ENCODE measurements at regions not wholly inside any gene's neighbourhood (a gene's known extent, or its start where the extent isn't known, plus 50 kb on each side); places are given as distances from the start of the nearest gene placed in this dataset.
"Not testable (repeated sequence)": the region's sequence is repeated elsewhere in the genome, so short reads cannot be mapped to it uniquely, and the experiment has no call there.

GRCh38 chr18:64809801-64810200 is 660.9 kb upstream of the LINC00305 start:
- DNase-seq: no peak

- DNase-seq: no peak
Measured at GRCh38 chr18:64807560-64807959, 658.7 kb upstream of the LINC00305 start.

DNA sequence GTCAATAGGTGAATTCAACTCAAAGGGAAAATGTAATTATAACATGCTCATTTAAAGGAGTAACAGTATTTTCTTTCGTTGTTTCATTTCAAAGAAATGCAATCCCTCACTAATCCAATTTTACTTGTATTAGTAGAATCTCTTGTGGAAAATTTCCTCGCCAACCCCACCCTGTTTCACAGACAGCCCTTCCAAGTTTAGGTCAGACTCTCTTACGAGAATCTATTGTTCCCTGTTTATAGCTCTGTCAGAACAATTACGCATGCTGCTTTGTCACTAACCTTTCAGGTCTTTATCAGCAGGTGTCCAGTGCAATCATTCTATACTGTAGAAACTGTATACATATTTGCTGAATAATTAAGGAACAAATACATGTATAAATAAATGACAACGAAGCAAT is 657.8 kb upstream of the LINC00305 start:
- DNase-seq: no peak

DNA sequence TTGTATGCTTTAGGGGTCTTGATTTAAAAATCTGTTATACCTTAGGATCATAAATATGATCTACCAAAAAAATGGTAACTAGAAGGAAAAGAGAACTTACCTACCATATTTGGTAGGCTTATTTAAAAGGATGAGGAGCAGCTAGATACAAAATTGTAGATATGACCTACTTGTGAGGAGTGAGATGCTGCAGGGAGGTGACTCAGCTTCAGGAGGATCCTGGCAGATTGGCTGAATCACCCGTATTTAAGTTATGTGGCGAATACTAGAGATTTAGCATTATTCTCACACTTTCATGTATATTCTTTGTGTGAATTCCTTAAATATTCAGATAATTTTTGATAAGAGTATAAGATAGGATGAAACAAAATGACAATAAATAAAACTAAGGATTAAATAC is 657.3 kb upstream of the LINC00305 start:
- no peak for DNase-seq

- DNase-seq: no peak
Measured at GRCh38 chr18:64803471-64803870, 654.6 kb upstream of the LINC00305 start.

- DNase-seq: no peak
Measured at GRCh38 chr18:64800151-64800550, 651.3 kb upstream of the LINC00305 start.

DNA sequence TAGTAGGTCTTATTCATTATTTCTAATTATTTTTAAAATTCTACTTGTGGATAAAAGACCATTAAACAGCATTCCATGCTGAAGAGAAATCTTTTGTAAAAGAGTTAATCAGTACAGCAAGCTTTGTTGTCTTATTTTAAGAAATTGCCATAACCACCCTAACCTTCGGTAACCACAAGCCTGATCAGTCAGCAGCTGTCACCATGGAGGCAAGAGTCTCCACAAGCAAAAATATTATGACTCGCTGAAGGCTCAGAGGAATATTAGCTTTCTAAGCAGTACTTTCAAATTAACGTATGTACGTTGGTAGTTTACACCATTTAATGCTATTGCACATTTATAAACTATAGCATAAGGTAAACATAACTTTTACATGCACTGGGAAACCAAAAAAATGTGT is 650.5 kb upstream of the LINC00305 start:
- DNase-seq: no peak

- DNase-seq: no peak
Measured at GRCh38 chr18:64791236-64791635, 642.3 kb upstream of the LINC00305 start.

DNA sequence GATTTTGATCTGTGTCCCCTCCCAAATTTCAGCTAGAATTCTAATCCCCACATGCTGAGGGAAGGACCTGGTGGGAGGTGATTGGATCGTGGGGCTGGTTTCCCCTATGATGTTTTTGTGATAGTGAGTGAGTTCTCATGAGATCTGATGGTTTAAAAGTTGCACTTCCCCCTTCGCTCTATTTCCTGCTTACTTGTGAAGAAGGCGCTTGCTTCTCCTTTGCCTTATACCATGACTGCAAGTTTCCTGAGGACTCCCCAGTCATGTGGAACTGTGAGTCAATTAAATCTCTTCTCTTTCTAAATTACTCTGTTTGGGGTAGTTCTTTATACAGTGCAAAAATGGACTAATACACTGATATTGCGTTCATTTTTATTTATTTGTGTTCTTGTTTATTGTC is 636.8 kb upstream of the LINC00305 start:
- no peak for DNase-seq

DNA sequence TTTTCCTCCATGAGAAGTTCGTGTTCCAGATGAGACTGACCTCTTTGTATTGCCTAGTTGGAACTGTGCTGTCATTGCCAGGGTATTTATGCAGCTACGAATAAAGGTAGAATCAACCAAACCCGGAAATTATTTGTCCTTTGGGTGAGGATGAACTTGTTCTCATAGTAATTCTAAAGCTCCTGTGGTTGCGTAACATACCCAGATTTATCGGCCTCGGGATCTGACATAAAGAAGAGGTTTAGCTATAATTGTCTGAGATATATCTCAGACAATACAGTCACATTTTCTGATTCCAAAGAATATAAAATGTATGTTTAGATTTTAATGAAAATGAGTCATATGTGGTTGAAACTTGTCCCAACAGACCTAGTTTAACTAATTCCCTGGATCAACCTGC is 628.7 kb upstream of the LINC00305 start:
- DNase-seq: no peak

DNA sequence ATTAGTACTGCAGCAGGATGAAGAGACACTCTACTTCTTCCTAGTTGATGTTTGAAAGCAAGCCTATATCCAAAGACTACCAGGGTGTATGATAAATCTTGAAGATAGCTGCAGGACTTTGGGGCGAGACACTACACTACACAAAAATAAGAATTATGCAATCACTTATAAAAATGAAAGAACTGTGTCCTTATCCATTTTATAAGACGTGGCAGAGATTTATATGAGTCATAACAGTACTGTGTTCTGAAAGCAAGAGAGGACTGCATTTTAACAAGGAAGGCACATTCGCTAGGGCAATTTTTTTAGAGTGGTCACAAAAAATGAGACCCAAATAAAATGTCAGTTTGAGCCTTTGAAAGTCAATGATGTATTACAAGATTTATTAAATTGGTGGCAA is 617.0 kb upstream of the LINC00305 start:
- no peak for DNase-seq

DNA sequence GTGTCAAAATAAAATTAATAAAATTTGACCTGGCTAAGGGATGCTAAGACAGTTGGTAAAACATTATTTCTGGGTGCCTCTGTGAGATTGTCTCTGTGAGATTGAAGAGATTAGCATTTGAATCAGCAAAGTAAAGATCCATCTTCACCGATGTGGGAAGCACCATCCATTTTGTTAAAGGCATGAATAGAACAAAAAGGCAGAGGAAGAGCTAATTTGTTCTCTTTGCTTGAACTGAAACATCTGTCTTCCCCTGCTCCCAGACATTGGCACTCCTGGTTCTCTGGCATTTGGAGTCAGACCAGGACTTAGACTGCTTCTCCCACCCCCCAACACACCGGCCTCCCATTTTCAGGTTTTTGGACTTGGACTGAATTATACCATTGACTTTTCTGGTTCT is 603.8 kb upstream of the LINC00305 start:
- DNase-seq: no peak

DNA sequence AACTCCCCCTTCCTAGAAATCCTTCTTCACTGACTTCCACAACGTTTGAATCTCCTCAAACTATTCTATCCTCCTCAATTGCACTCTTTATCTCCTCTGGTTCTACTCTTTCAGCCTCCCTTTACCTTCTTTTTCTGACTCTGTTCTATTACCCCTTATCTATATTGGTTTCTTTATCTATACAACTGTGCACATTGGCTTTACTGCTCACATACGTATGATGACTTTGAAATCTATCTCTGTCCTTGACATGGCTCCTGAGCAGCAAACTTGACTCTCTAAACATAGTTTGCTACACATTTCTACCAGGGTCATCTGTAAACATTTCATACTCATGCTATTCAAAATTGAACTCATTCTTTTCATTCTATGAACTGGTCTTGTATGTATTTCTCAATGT is 601.0 kb upstream of the LINC00305 start:
- no peak for DNase-seq

- DNase-seq: no peak
Measured at GRCh38 chr18:64747803-64748202, 598.9 kb upstream of the LINC00305 start.

- no peak for DNase-seq
Measured at GRCh38 chr18:64742898-64743297, 594.0 kb upstream of the LINC00305 start.

DNA sequence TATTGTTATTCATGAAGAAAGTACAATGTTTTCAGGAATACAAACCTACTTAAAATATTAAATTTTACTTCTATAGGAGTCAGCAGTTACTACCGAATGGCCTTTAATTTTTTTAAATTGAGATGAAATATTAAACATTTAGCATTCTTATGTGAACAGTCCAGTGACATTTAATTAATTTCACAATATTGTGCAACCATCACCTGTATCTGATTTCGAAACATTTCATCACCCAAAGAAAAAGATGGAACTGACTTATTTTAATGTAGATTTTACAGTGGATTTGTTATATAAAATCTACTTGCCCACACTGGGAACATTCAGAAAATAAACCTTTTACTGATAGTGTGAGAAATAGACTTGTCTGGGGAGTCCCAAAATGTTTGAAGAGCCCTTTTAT is 585.2 kb upstream of the LINC00305 start:
- no peak for DNase-seq

GRCh38 chr18:64725657-64726056 is 576.8 kb upstream of the LINC00305 start:
- DNase-seq: not testable (repeated sequence)

- no peak for DNase-seq
Measured at GRCh38 chr18:64720781-64721464, 572.0 kb upstream of the LINC00305 start.

- DNase-seq: no peak
Measured at GRCh38 chr18:64718808-64719207, 569.9 kb upstream of the LINC00305 start.

- DNase-seq: no peak
Measured at GRCh38 chr18:64717026-64717425, 568.1 kb upstream of the LINC00305 start.

GRCh38 chr18:64714086-64714485 is 565.2 kb upstream of the LINC00305 start:
- no peak for DNase-seq

- no peak for DNase-seq
Measured at GRCh38 chr18:64713284-64713683, 564.4 kb upstream of the LINC00305 start.

GRCh38 chr18:64712035-64712434 is 563.1 kb upstream of the LINC00305 start:
- DNase-seq: no peak

- DNase-seq: no peak
Measured at GRCh38 chr18:64710105-64710861, 561.4 kb upstream of the LINC00305 start.

- no peak for DNase-seq
Measured at GRCh38 chr18:64707052-64707451, 558.2 kb upstream of the LINC00305 start.

Measured in GDM1 (cell line).